ENCODE measurements at regions not wholly inside any gene's neighbourhood (a gene's known extent, or its start where the extent isn't known, plus 50 kb on each side); places are given as distances from the start of the nearest gene placed in this dataset.
A peak's percentile ranks its signal among the peaks of the same experiment; 100 is the strongest.

- TF ChIP-seq CTCF (IDR thresholded peaks at IDR 0.05; ENCODE audit: borderline replicate concordance, insufficient read depth, low read depth, low read length), result no peak
These were observed 447.8 kb downstream of the MFSD1 start for GRCh38 chr3:159249472-159250174.

GRCh38 chr3:159250961-159251360, 449.1 kb downstream of the MFSD1 start:
- no peak overlapping the region for H3K4me3 ChIP-seq (ENCODE audit: low read depth, low read length)
- TF ChIP-seq CTCF (IDR thresholded peaks at IDR 0.05; ENCODE audit: borderline replicate concordance, insufficient read depth, low read depth, low read length), result no peak

More at GRCh38 chr3:159249472-159250174, 447.8 kb downstream of the MFSD1 start:
- no peak overlapping the region for H3K4me3 ChIP-seq (ENCODE audit: low read depth, low read length)

GRCh38 chr3:159252274-159252673, 450.4 kb downstream of the MFSD1 start:
- no peak overlapping the region for H3K4me3 ChIP-seq (ENCODE audit: low read depth, low read length)
- TF ChIP-seq CTCF (IDR thresholded peaks at IDR 0.05; ENCODE audit: borderline replicate concordance, insufficient read depth, low read depth, low read length), result no peak

- H3K4me3 ChIP-seq (ENCODE audit: low read depth, low read length), result no peak overlapping the region
- TF ChIP-seq CTCF (IDR thresholded peaks at IDR 0.05; ENCODE audit: borderline replicate concordance, insufficient read depth, low read depth, low read length), result peak; percentile 31; the same call in 1 of the 2 replicates
These were observed 451.0 kb downstream of the MFSD1 start for GRCh38 chr3:159252772-159253384.

- no peak overlapping the region for H3K4me3 ChIP-seq (ENCODE audit: low read depth, low read length)
- TF ChIP-seq CTCF (IDR thresholded peaks at IDR 0.05; ENCODE audit: borderline replicate concordance, insufficient read depth, low read depth, low read length), result no peak
These were observed 452.0 kb downstream of the MFSD1 start for GRCh38 chr3:159253860-159254259.

- no peak overlapping the region for H3K4me3 ChIP-seq (ENCODE audit: low read depth, low read length)
- no peak for TF ChIP-seq CTCF (IDR thresholded peaks at IDR 0.05; ENCODE audit: borderline replicate concordance, insufficient read depth, low read depth, low read length)
These were observed 456.1 kb downstream of the MFSD1 start for GRCh38 chr3:159257954-159258353.

GRCh38 chr3:159258934-159259333, 457.1 kb downstream of the MFSD1 start:
- TF ChIP-seq CTCF (IDR thresholded peaks at IDR 0.05; ENCODE audit: borderline replicate concordance, insufficient read depth, low read depth, low read length), result no peak
- no peak overlapping the region for H3K4me3 ChIP-seq (ENCODE audit: low read depth, low read length)
